OCI-LY7 (cell line): ENCODE measurements at regions not wholly inside any gene's neighbourhood (a gene's known extent, or its start where the extent isn't known, plus 50 kb on each side); places are given as distances from the start of the nearest gene placed in this dataset.

Experiments
- EZH2phosphoT487 ChIP-seq: fragments of 200-600 bp; sonication (generic); IDR thresholded peaks from 2 replicates; pipeline ENCODE4 v1.6.1; 2018; ENCODE audit warnings: low read depth, borderline replicate concordance, mild to moderate bottlenecking, mixed run types, antibody characterized with exemption, low read length, moderate library complexity, mixed read lengths
- TF ChIP-seq, protein P1 (sequence below): fragments of 200-600 bp; sonication (generic); conservative IDR thresholded peaks from 2 replicates; pipeline ENCODE4 v1.5.1; 2014; ENCODE audit warnings: mild to moderate bottlenecking, antibody characterized with exemption, low read length, moderate library complexity, mixed read lengths

DNA sequence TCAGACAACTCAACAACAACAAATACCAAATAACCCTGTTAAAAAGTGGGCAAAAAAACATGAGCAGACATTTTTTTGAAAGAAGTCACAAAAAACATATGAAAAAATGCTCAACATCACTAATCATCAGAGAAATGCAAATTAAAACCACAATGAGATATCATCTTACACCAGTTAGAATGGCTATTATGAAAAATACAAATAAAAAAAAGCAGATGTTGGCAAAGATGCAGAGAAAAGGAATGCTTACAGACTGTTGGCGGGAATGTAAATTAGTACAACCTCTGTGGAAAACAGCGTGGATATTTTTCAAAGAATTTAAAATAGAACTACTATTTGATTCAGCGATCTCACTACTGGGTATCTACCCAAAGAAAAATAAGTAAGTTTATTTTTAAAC lies 114.0 kb downstream of the SLC38A4 start:
- TF ChIP-seq, protein P1, sequence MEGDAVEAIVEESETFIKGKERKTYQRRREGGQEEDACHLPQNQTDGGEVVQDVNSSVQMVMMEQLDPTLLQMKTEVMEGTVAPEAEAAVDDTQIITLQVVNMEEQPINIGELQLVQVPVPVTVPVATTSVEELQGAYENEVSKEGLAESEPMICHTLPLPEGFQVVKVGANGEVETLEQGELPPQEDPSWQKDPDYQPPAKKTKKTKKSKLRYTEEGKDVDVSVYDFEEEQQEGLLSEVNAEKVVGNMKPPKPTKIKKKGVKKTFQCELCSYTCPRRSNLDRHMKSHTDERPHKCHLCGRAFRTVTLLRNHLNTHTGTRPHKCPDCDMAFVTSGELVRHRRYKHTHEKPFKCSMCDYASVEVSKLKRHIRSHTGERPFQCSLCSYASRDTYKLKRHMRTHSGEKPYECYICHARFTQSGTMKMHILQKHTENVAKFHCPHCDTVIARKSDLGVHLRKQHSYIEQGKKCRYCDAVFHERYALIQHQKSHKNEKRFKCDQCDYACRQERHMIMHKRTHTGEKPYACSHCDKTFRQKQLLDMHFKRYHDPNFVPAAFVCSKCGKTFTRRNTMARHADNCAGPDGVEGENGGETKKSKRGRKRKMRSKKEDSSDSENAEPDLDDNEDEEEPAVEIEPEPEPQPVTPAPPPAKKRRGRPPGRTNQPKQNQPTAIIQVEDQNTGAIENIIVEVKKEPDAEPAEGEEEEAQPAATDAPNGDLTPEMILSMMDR: no peak
- no peak for TF ChIP-seq EZH2phosphoT487
